GM18505 (cell line): ENCODE measurements at regions not wholly inside any gene's neighbourhood (a gene's known extent, or its start where the extent isn't known, plus 50 kb on each side); places are given as distances from the start of the nearest gene placed in this dataset.
"Not testable (repeated sequence)": the region's sequence is repeated elsewhere in the genome, so short reads cannot be mapped to it uniquely, and the experiment has no call there.

Experiments
- ATAC-seq: cut with Tn5 transposase; IDR thresholded peaks from one replicate; pipeline ENCODE4 v1.9.1; 2021; ENCODE audit not compliant: unreplicated experiment
- POLR2A ChIP-seq: IDR thresholded peaks from 4 replicates; pipeline ENCODE4 v1.6.1; 2011; ENCODE audit warnings: borderline replicate concordance; ENCODE audit not compliant: insufficient read depth, insufficient read length; ENCODE audit errors: extremely low read depth

DNA sequence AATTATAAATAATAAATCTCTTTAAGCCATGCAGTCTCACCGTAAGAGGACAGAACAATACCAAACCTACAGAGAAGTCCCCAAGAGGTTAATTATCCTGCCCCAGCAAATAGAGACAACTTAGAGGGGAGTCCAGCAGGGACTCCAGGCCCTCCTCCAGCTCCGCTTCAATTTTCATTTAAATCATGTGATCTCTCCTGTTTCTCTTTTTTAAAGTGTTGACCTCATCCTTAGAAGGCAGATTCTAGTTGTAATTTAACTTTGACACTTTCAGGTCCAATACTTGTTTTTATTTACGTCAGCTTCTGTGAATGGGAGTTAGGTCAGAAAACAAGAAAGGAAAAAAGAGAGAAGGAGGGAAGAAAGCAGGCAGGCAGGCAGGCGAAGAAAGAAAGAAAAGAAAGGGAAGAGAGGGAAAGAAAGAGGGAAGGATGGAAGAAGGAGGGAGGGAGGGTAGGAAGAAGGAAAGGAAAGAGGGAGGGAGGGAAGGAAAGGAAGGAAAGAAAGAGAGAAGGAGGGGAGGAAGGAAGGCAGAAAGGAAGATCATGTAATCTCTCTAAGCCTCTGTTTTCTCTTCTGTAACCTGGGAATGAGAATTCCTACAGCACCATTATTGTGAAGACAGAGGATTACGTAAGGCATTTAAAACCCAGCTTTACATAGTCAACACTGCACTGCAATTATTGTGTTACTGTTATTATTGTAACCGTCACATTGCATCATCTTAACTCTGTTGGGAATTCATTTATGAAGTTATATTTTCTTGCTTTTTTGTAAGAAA is 227.7 kb downstream of the SKIDA1 start:
- no peak for ATAC-seq
- TF ChIP-seq POLR2A = no peak

DNA sequence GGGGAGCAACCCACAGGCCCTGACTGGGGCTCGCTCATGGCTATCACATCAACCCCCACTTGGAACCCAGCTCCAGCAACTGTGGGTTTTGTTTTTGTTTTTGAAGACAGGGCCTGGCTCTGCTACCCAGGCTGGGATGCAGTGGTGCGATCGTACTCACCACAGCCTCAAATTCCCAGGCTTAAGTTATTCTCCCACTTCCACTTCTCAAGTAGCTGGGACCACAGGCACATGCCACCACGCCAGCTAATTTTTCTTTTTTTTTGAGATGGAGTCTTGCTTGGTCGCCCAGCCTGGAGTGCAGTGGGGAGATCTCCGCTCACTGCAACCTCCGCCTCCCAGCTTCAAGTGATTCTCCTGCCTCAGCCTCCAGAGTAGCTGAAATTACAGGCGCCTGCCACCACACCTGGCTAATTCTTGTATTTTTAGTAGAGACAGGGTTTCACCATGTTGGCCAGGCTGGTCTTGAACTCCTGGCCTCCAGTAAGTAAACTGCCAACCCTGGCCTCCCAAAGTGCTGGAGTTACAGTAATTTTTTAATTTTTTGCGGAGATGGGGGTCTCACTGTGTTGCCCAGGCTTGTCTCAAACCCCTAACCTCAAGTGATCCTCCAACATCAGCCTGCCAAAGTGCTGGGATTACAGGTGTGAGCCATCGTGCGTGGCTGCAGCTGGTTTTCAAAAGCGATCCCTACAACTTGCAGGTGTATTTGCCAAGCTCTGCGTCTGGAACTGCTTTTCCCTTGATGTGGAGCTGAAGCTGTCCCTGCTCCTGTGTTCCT is 228.7 kb downstream of the SKIDA1 start:
- no peak for ATAC-seq
- no peak for TF ChIP-seq POLR2A

DNA sequence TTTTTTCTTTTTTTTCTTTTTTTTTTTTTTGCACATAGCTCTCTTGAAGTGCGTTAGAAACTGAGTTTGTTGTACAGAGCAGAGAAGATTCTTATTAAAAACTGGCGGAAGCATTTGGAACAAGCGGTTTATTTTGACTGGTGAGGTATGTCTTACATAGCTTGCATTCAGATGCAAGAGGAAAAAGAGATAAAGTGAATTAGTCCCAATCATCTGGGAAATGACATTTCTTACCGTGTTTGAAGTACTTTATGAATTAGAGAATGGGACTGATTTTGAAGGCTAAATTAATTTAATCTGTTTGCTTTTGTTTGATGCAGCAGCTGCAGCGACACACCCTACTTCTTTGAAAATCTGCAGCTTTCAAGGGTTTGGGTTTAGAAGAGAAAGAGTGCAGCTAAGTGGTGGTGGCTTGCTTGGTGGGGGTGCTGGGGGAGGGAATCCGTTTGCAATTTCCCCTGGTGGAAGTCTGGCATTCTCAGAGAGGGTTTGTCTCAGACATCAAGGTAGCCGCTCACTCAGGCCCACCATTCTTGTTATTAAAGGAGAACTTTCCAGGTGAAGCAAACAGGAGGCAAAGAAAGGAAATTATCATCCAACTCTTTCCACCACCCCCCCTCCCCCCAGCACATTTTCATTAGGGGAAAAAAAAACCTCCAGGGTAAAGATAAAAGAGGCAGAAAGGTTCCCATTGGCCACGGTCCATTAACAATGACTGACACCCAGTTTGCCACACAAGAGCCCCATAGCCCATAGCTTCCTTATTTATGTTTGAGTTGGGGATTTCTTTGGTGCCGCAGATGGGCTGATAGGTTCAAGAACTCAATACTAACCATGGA is 231.7 kb downstream of the SKIDA1 start:
- ATAC-seq = no peak
- TF ChIP-seq POLR2A = no peak

DNA sequence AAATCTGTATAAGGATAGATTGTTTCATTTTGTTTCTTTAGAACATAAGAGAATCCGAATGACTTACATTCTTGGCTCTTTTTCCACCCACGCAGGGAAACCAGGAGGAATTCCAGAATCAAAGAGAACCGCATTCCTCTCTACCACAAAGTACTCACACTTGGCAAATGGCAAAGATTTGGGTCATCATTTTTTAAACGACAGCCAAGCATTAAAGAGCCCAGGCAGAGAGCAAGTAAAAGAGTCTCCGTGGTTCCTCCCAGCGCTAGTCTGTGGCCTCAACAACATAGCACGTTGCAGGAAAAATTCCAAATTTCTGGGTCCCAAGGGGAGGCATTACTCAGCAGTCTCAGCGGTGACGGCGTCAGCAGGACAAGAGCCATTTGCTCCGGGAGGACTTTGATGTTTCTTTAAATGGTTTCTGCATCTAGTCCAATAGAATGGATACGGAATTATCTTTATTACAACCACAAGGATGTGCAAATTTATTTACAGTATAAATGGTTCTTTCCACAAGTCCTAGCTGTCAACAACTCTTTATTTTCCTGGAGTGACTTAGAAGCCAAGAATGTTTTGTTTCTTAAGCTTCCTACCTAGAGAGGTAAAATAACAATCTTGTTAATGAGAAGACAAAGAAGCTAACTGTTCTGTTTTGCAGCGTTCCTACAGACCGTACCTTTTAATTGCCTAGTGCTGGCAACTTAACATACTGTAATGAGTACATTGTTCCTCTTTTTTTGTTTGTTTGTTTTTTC is 232.5 kb downstream of the SKIDA1 start:
- no peak for TF ChIP-seq POLR2A
- no peak for ATAC-seq

DNA sequence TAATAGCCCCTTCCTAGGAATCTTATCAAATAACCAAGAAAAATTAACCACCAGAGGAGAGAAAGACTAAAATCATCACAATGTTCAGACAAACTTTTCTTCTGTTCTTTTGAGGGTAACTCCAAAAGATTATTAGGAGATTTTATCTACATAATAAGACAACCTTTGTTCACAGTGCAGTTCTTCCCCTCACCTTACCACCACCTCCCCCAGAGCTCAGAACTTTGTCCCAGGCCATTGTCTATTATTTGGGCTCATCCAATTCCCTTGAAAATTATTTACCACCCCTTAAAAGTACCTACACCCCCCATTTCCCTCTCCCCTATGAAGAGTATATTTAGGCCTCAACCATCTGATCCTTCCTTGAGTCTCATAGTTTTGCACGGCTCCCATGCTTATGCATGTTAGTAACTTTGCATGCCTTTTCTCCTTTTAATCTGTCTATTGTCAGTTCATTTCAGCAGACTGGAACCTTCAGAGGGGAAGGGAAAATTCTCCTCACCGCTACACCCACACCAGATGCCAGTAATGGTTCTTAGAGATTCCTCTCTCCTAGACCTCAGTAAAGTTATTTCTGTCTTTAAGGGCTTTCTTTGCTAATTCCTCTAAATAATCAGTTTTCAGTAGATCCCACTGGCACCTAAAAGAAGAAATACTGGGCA is 234.9 kb downstream of the SKIDA1 start:
- ATAC-seq = no peak
- TF ChIP-seq POLR2A = no peak

DNA sequence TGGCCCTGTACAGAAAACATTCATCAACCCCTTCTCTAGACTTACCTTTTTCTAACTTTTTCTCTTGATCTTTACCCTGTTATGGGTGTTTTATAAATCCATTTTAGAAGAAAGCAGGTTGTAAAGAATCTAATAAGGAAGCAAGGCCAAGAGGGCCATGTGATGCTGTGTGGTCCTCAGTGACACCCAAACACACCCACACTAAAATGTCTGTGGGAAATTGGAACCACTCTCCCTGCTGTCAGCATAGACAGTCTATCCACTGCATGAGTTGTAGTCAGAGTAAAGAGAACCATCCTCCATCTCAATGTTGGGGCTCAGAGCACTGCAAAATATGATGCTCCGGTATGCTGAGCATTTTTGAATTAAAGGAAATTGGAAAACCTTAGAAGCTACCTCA is 235.5 kb downstream of the SKIDA1 start:
- no peak for TF ChIP-seq POLR2A
- no peak for ATAC-seq

DNA sequence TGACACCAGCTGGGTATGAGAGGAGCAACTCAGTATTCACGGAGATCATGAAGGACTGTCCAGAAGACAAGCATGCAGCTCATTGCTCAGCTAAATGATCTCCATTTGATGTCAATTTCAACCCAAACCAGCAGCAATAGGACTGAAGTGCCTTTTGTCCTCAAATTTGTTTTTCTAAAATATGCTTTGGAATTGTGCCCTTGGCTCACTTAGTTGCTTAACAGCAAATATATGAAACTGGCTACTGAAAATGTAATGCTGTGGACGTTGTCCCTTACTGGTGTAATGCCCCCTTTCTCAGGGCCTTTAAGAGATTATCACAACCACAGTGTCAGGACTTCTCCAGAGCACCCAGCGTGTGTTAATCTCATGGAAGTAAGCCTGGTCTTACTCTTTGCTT is 236.2 kb downstream of the SKIDA1 start:
- no peak for TF ChIP-seq POLR2A
- no peak for ATAC-seq

DNA sequence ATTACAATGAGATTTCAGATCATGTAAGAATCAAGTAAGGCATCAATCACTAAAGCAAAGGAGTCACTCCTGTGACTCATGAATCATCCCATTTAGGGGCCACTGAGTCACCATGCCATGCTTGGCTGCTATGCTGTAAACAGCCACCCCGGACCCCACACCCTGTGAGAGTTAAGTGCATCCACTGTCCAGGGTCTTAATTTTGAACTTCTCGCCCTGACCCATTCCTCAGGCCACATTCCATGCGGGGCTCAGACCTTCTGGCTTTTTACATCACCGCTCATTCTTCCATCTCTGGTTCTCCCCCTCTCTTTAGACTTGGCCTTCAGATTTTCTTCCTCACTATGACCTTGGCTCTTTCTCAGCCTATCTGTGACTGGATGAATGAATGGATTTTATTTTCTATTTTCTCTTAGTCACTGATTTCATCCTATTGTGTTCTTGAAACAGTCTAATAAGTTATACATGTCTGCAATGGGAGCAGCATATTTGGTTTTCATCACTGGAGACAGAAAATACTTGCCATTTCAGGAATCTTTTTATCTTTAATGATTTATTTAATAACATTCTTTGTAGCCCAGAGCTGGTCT is 239.6 kb downstream of the SKIDA1 start:
- no peak for ATAC-seq
- no peak for TF ChIP-seq POLR2A

DNA sequence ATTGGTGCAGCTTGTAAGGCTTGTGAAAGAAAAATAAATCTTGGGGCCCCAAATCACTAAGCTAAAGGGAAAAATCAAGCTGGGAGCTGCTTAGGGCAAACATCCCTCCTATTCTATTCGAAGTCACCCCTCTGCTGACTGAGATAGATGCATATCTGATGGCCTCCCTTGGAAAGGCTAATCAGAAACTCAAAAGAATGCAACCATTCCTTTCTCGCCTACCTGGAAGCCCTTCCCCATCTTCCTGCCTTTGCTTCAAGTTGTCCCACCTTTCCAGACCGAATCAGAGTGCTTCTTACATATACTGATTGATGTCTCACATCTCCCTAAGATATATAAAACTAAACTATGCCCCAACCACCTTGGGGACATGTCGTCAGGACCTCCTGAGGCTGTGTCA is 240.3 kb downstream of the SKIDA1 start:
- ATAC-seq = no peak
- no peak for TF ChIP-seq POLR2A

DNA sequence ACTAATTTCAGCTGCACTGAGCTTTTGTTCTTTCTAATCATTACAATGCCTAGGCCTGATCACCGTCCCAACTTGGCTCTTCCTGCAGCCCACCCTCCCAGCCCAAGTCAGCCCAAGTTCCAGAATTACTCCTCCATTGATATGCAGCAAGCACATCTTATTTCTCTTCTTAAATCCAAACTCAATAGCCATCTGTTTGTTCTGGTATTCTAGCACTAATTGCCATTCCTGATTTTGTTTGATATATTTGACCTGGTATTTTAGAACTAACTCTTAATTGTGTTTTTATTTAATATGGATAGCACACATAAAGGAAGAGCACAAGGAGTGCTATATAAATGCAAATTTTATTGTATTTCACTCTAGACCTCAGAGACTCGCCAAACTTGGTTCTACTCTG is 241.2 kb downstream of the SKIDA1 start:
- no peak for ATAC-seq
- no peak for TF ChIP-seq POLR2A

DNA sequence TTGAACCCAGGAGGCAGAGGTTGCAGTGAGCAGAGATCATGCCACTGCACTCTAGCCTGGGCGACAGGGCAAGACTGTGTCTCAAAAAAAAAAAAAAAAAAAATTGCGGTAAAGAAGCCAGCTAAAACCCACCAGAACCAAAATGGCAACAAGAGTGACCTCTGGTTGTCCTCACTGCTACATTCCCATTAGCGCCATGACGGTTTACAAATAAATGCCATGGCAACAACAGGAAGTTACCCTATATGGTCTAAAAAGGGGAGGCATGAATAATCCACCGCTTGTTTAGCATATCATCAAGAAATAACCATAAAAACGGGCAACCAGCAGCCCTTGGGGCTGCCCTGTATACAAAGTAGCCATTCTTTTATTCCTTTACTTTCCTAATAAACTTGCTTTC is 242.4 kb downstream of the SKIDA1 start:
- not testable (repeated sequence) for ATAC-seq

DNA sequence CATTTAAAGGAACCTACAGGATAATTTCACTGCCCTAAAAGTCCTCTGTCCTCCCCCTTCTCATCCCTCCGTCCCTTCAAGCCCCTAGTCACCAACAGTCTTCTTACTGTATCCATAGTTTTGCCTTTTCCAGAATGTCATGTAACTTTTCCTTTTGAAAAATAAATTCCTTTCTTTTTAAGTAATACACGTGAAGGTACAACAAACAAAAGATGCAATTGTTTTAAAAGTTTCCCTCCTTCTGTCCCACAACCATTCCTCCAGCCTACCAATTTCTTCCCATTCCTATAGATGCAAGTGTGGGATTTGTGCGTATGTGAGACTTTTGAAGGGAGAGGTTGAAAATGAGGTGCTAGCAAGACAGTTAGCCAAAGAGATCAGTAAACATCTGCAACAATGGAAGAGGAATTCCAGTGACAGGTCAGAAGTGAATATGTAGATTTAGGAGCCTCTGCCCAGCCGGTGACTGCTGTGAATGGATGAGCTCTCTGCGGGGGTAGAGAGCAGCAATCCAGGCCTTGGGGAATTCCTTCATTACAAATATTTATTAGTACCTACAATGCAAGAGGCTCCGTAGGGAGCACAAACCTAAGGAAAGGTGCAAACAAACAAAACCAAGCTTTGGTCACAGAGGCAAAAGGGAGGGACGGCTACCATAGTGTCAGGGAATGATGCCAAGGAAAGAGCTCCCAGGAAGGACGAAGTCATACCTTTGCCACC is 243.6 kb downstream of the SKIDA1 start:
- ATAC-seq = no peak
- TF ChIP-seq POLR2A = no peak

DNA sequence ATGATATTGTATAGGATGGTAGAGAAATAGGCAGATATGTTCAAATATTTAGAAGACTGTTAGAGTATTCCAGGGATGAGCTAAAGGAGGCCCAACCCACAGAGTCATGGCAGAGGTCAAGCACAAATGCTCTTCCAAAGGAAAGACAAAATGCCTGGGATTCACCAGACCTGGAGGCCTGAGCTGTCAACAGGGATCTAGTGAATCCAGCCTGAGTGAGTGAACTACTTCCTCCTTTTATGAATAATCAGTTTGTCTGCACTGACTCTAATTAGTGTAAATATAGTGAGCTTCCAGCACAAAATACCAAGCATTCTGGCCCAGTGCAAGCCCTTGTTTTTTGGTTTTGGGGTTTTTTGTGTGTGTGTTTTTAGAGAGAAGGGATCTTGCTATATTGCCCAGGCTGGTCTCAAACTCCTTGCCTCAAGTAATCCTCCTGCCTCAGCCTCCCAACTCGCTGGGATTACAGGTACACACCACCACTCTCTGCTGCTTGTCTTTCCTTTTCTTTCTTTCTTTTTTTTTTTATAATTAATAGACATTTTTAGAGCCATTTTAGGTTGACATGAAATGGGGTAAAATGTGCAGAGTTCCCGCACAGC is 244.4 kb downstream of the SKIDA1 start:
- no peak for TF ChIP-seq POLR2A
- no peak for ATAC-seq
